ENCODE measurements at regions not wholly inside any gene's neighbourhood (a gene's known extent, or its start where the extent isn't known, plus 50 kb on each side); places are given as distances from the start of the nearest gene placed in this dataset.

DNA sequence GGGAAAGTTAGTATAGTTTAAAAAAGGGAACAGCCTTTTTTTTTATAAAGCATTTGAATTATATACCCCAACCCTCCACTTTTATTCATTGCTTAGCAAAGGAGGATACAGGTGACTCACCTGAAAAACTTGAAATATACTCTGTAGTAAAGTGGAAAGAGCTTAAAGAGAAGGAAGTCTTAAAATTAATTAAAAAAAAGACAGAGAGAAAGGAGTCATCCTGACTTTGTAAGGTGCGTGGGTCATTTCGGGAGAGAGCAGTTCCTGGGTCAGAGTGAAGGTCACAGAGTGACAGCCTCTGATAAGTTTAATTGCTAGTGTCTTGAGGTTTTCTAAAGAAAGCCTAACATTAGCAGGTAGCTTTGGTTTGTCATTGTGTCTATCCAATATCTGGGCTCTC is 310.3 kb downstream of the KLF5 start:
- H3K36me3 ChIP-seq = no peaks in the 10 kb centered on the region
- H3K4me1 ChIP-seq (ENCODE audit: insufficient read depth) = no peaks in the 10 kb centered on the region
- H3K27me3 ChIP-seq = no peaks in the 10 kb centered on the region
- H3K27ac ChIP-seq = no peak overlapping the region
- H3K9me3 ChIP-seq = no peaks in the 10 kb centered on the region
- H3K4me3 ChIP-seq = no peak overlapping the region
- TF ChIP-seq, protein P1, sequence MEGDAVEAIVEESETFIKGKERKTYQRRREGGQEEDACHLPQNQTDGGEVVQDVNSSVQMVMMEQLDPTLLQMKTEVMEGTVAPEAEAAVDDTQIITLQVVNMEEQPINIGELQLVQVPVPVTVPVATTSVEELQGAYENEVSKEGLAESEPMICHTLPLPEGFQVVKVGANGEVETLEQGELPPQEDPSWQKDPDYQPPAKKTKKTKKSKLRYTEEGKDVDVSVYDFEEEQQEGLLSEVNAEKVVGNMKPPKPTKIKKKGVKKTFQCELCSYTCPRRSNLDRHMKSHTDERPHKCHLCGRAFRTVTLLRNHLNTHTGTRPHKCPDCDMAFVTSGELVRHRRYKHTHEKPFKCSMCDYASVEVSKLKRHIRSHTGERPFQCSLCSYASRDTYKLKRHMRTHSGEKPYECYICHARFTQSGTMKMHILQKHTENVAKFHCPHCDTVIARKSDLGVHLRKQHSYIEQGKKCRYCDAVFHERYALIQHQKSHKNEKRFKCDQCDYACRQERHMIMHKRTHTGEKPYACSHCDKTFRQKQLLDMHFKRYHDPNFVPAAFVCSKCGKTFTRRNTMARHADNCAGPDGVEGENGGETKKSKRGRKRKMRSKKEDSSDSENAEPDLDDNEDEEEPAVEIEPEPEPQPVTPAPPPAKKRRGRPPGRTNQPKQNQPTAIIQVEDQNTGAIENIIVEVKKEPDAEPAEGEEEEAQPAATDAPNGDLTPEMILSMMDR (IDR thresholded peaks at IDR 0.05) = no peak
- DNase-seq = no peak
- WGBS, 3 donors = 62 to 70% (median 65%) methylated on average over 2 of the region's 2 CpGs
- intact Hi-C loops (cut with DNase I) = no loop called here

- 80 to 89% (median 85%) methylated on average over 5 of the region's 5 CpGs for WGBS, 3 donors
- H3K4me1 ChIP-seq (ENCODE audit: insufficient read depth) = no peaks in the 10 kb centered on the region
- no peak overlapping the region for H3K27ac ChIP-seq
- H3K9me3 ChIP-seq = no peaks in the 10 kb centered on the region
- intact Hi-C loops (cut with DNase I) = no loop called here
- no peaks in the 10 kb centered on the region for H3K36me3 ChIP-seq
- H3K27me3 ChIP-seq = no peaks in the 10 kb centered on the region
- TF ChIP-seq, protein P1 (IDR thresholded peaks at IDR 0.05) = no peak
- TF ChIP-seq POLR2A (IDR thresholded peaks at IDR 0.05) = no peak
- no peak for TF ChIP-seq EP300 (IDR thresholded peaks at IDR 0.05)
- H3K4me3 ChIP-seq = no peak overlapping the region
- no peak for DNase-seq
Observed at GRCh38 chr13:73368608-73369007, 309.8 kb downstream of the KLF5 start.

DNA sequence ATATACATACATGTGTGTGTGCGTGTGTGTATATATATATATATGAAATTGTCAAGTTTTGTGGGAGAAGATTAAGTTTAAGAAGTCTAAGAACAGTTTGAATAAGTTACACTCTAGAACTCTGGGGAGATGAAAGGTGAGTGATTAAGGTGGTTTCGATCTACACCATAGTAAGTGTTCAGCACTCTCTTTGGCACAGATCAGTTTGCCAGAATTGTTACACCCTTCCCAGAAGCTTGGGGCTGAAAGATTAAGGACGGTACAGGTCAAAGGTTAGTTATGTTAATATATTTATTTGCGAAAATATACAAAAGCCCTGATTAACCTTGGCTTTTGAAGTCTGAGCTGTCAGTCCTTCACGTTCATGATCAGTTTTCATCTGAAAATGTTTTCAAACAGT is 309.1 kb downstream of the KLF5 start:
- no peak overlapping the region for H3K4me3 ChIP-seq
- no peaks in the 10 kb centered on the region for H3K36me3 ChIP-seq
- intact Hi-C loops (cut with DNase I) = no loop called here
- no peaks in the 10 kb centered on the region for H3K4me1 ChIP-seq (ENCODE audit: insufficient read depth)
- no peak for DNase-seq
- no peak overlapping the region for H3K27ac ChIP-seq
- TF ChIP-seq, protein P1 (IDR thresholded peaks at IDR 0.05) = no peak
- no peak for TF ChIP-seq EP300 (IDR thresholded peaks at IDR 0.05)
- TF ChIP-seq POLR2A (IDR thresholded peaks at IDR 0.05) = no peak
- no peaks in the 10 kb centered on the region for H3K9me3 ChIP-seq
- no peaks in the 10 kb centered on the region for H3K27me3 ChIP-seq
- WGBS, 3 donors = 71 to 82% (median 82%) methylated on average over 5 of the region's 5 CpGs

DNA sequence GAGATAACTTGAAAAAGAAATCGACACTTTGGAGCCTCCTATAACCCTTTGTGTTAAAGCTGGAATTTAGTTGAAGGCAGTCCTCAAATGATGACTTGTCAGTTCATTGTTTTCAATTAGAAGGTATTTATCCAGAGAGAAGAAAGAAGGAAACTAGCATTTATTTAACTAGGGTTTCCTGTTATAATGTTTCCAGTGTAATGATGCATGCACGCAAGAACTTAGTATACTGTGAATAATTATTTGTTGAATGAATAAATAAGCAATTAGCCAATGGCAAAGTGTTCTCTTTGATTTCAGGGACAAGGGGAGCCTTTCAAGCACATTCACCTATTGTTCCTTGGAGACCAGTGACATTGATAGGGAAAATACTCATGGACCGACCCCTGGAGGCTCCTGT is 307.4 kb downstream of the KLF5 start:
- Histone ChIP-seq H3K4me1 (ENCODE audit: insufficient read depth) (no peaks in the 10 kb centered on the region), H3K27ac (no peak overlapping the region), H3K27me3 (no peaks in the 10 kb centered on the region), H3K36me3 (no peaks in the 10 kb centered on the region), H3K9me3 (no peaks in the 10 kb centered on the region), H3K4me3 (no peak overlapping the region)
- no peak for DNase-seq
- no peak for TF ChIP-seq POLR2A (IDR thresholded peaks at IDR 0.05)
- TF ChIP-seq, protein P1 (IDR thresholded peaks at IDR 0.05) = no peak
- intact Hi-C loops (cut with DNase I) = no loop called here
- WGBS, 3 donors = 85 to 88% (median 88%) methylated on average over 3 of the region's 3 CpGs

GRCh38 chr13:73365681-73366080 is 306.9 kb downstream of the KLF5 start:
- intact Hi-C loops (cut with DNase I) = no loop called here
- 81 to 89% (median 86%) methylated on average over 4 of the region's 4 CpGs for WGBS, 3 donors
- Histone ChIP-seq H3K9me3 (no peaks in the 10 kb centered on the region), H3K4me1 (ENCODE audit: insufficient read depth) (no peaks in the 10 kb centered on the region), H3K27ac (no peak overlapping the region), H3K4me3 (no peak overlapping the region), H3K36me3 (no peaks in the 10 kb centered on the region), H3K27me3 (no peaks in the 10 kb centered on the region)
- TF ChIP-seq, protein P1 (IDR thresholded peaks at IDR 0.05) = no peak
- no peak for TF ChIP-seq POLR2A (IDR thresholded peaks at IDR 0.05)
- TF ChIP-seq EP300 (IDR thresholded peaks at IDR 0.05) = no peak
- no peak for DNase-seq

Measured in ovary (tissue), 7 donors.